HPDE6-E6E7 (cell line): ENCODE measurements at regions not wholly inside any gene's neighbourhood (a gene's known extent, or its start where the extent isn't known, plus 50 kb on each side); places are given as distances from the start of the nearest gene placed in this dataset.

Experiments used
- DNase-seq: peaks from one replicate; pipeline ENCODE4 v3.0.0; 2011; ENCODE audit warnings: missing footprints; ENCODE audit errors: extremely low spot score

GRCh38 chr10:59085711-59086502 is 90.5 kb upstream of the PHYHIPL start:
- no peak for DNase-seq

- DNase-seq: no peak
Observed at GRCh38 chr10:59087486-59087885, 89.0 kb upstream of the PHYHIPL start.

GRCh38 chr10:59088912-59089573 is 87.4 kb upstream of the PHYHIPL start:
- DNase-seq: no peak

GRCh38 chr10:59090817-59091622 is 85.4 kb upstream of the PHYHIPL start:
- no peak for DNase-seq

- DNase-seq: no peak
Observed at GRCh38 chr10:59093461-59093860, 83.0 kb upstream of the PHYHIPL start.

GRCh38 chr10:59096631-59097030 is 79.8 kb upstream of the PHYHIPL start:
- DNase-seq: no peak

GRCh38 chr10:59098387-59098786 is 78.1 kb upstream of the PHYHIPL start:
- no peak for DNase-seq

GRCh38 chr10:59098831-59099452 is 77.5 kb upstream of the PHYHIPL start:
- no peak for DNase-seq

- DNase-seq: no peak
Observed at GRCh38 chr10:59099481-59099880, 77.0 kb upstream of the PHYHIPL start.

GRCh38 chr10:59102394-59102793 is 74.0 kb upstream of the PHYHIPL start:
- DNase-seq: no peak

GRCh38 chr10:59104186-59104585 is 72.3 kb upstream of the PHYHIPL start:
- no peak for DNase-seq

- no peak for DNase-seq
Observed at GRCh38 chr10:59106441-59106840, 70.0 kb upstream of the PHYHIPL start.

GRCh38 chr10:59107147-59107546 is 69.3 kb upstream of the PHYHIPL start:
- no peak for DNase-seq

- DNase-seq: no peak
Observed at GRCh38 chr10:59108296-59108870, 68.1 kb upstream of the PHYHIPL start.

- DNase-seq: no peak
Observed at GRCh38 chr10:59108886-59109288, 67.6 kb upstream of the PHYHIPL start.

GRCh38 chr10:59109826-59110225 is 66.6 kb upstream of the PHYHIPL start:
- no peak for DNase-seq

- no peak for DNase-seq
Observed at GRCh38 chr10:59124187-59124586, 52.3 kb upstream of the PHYHIPL start.

GRCh38 chr10:59125666-59126065 is 50.8 kb upstream of the PHYHIPL start:
- no peak for DNase-seq

GRCh38 chr10:59126261-59126660 is 50.2 kb upstream of the PHYHIPL start:
- no peak for DNase-seq
